ENCODE measurements at regions not wholly inside any gene's neighbourhood (a gene's known extent, or its start where the extent isn't known, plus 50 kb on each side); places are given as distances from the start of the nearest gene placed in this dataset. TPM values are rescaled to one million over a fixed set of nuclear protein-coding genes. Genes with fewer than 3 reads are reported as not detected.
"Not testable (repeated sequence)": the region's sequence is repeated elsewhere in the genome, so short reads cannot be mapped to it uniquely, and the experiment has no call there.

GRCh38 chr13:44314160-44314559, 59.5 kb upstream of the SERP2 start:
- intact Hi-C loops (cut with DNase I), result not testable (repeated sequence)

GRCh38 chr13:44317752-44318151, 55.9 kb upstream of the SERP2 start:
- no peak for DNase-seq (ENCODE audit: low spot score)
- no peak for ATAC-seq
- intact Hi-C loops (cut with DNase I), result no loop called here

More at GRCh38 chr13:44314160-44314559, 59.5 kb upstream of the SERP2 start:
- ATAC-seq; DNase-seq (ENCODE audit: low spot score): not testable (repeated sequence)

- peak; percentile 42 for ATAC-seq
- intact Hi-C loops (cut with DNase I), result no loop called here
- DNase-seq (ENCODE audit: low spot score), result no peak
These were observed 55.5 kb upstream of the SERP2 start for GRCh38 chr13:44318161-44318560.

DNA sequence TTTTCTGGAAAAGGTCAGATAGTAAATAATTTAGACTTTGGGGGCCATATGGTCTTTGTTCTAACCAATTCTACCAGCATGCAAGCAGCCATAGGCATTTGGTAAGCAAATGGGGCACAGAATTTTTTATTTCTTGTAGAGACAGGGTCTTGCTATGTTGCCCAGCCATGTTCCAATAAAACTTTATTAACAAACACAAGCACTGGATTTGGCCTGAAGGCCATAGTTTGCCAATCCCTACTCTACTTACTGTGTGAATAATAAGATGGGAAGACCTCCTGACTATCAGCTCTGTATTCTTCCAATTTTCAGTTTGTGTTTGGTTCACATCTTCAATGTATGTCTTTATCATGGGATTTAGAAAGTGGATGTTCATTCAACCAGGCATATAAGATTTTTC, 53.0 kb upstream of the SERP2 start:
- intact Hi-C loops (cut with DNase I), result no loop called here
- DNase-seq (ENCODE audit: low spot score), result no peak
- no peak for ATAC-seq

DNA sequence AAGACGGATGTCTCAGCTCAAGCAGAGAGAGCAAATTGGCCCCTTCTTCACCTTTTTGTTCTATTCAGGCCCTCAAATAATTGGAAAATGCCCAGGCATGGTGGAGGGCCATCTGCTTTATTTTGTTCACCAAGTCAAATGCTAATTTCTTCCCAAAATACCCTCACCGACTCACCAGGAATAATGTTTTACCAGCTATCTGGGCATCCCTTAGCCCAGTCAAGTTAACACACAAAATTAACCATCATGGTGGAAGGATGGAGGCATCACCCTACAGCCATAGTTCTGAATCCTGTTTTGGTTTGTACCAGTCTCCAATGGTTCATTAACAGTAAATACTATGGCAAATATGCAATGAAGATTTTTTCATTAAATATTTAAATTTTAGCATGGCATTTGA, 51.7 kb upstream of the SERP2 start:
- DNase-seq (ENCODE audit: low spot score) (no peak), ATAC-seq (no peak)
- intact Hi-C loops (cut with DNase I), result no loop called here

DNA sequence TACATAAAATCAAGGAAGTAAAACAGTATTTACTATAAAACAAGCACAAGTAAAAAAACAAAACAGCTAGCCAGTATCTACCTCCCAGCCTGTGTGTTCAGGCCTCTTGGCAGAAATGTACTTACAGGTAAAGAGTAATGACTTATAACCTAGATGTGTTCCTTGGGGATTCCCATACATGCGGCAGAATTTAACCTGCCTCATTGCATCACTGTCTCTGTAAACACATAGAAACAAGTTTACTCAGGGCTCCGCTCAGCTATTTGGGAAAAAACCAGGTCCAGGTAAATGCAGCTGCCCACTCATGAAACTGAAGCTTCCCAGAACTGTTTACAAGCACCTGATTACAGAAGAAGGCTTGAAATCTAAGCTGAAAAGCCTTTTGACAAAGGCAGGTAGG, 50.7 kb upstream of the SERP2 start:
- DNase-seq (ENCODE audit: low spot score) (no peak), ATAC-seq (no peak)
- intact Hi-C loops (cut with DNase I), result no loop called here

DNA sequence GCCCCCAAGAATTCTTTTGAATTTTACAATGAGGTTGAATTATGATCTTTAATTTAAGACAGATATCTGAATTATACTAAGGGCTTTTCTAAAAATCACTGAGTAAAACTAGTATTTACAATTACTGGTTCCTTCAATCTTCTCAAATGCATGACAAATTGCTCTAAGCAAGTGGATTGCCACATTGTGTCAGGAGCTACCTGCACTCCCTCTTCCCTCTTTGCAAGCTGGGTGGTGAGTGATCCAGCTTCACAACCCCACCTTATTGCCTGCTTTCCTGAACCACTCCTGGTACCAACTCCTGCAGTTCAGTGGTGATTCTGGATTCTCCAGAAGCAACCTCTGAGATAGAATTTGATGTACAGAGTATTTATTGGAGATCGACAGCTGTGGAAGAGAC, 49.9 kb upstream of the SERP2 start:
- intact Hi-C loops (cut with DNase I), result no loop called here

More for the DNA sequence above, 49.9 kb upstream of the SERP2 start:
- ATAC-seq (no peak), DNase-seq (ENCODE audit: low spot score) (no peak)

Small RNA genes in the stretch of these regions (microRNA-seq; reads per million reads assigned to microRNA genes)
- gene MIR8079, result not detected
